ENCODE measurements at regions not wholly inside any gene's neighbourhood (a gene's known extent, or its start where the extent isn't known, plus 50 kb on each side); places are given as distances from the start of the nearest gene placed in this dataset.

- Histone ChIP-seq H3K27ac (ENCODE audit: low read length) (no peak overlapping the region), H3K4me1 (ENCODE audit: control insufficient read depth, insufficient read depth, low read length) (no peaks in the 10 kb centered on the region), H3K4me3 (ENCODE audit: low read length) (no peak overlapping the region), H3K27me3 (ENCODE audit: control insufficient read depth, insufficient read depth, low read length) (no peaks in the 10 kb centered on the region), H3K9me3 (replicated peaks; ENCODE audit: control insufficient read depth, low read depth, low read length) (no peaks in the 10 kb centered on the region), H3K36me3 (ENCODE audit: control insufficient read depth, insufficient read depth, low read length) (no peaks in the 10 kb centered on the region)
- WGBS (ENCODE audit: insufficient coverage): no CpG with 5 or more reads among the region's 7 CpGs
- no peak for DNase-seq
Measured at GRCh38 chr6:119526561-119527230, 177.1 kb upstream of the MAN1A1 start.

GRCh38 chr6:119524410-119524809 lies 174.8 kb upstream of the MAN1A1 start:
- Histone ChIP-seq H3K36me3 (ENCODE audit: control insufficient read depth, insufficient read depth, low read length) (no peaks in the 10 kb centered on the region), H3K27me3 (ENCODE audit: control insufficient read depth, insufficient read depth, low read length) (no peaks in the 10 kb centered on the region), H3K4me1 (ENCODE audit: control insufficient read depth, insufficient read depth, low read length) (no peaks in the 10 kb centered on the region), H3K9me3 (replicated peaks; ENCODE audit: control insufficient read depth, low read depth, low read length) (no peaks in the 10 kb centered on the region), H3K4me3 (ENCODE audit: low read length) (no peak overlapping the region), H3K27ac (ENCODE audit: low read length) (no peak overlapping the region)
- DNase-seq: no peak
- no CpG with 5 or more reads among the region's 1 CpG for WGBS (ENCODE audit: insufficient coverage)

- WGBS (ENCODE audit: insufficient coverage): no CpG with 5 or more reads among the region's 1 CpG
- Histone ChIP-seq H3K4me1 (ENCODE audit: control insufficient read depth, insufficient read depth, low read length) (no peaks in the 10 kb centered on the region), H3K9me3 (replicated peaks; ENCODE audit: control insufficient read depth, low read depth, low read length) (no peaks in the 10 kb centered on the region), H3K27me3 (ENCODE audit: control insufficient read depth, insufficient read depth, low read length) (no peaks in the 10 kb centered on the region), H3K27ac (ENCODE audit: low read length) (no peak overlapping the region), H3K4me3 (ENCODE audit: low read length) (no peak overlapping the region), H3K36me3 (ENCODE audit: control insufficient read depth, insufficient read depth, low read length) (no peaks in the 10 kb centered on the region)
- no peak for DNase-seq
Measured at GRCh38 chr6:119523556-119523955, 174.0 kb upstream of the MAN1A1 start.

- Histone ChIP-seq H3K27me3 (ENCODE audit: control insufficient read depth, insufficient read depth, low read length) (no peaks in the 10 kb centered on the region), H3K4me3 (ENCODE audit: low read length) (no peak overlapping the region), H3K9me3 (replicated peaks; ENCODE audit: control insufficient read depth, low read depth, low read length) (no peaks in the 10 kb centered on the region), H3K36me3 (ENCODE audit: control insufficient read depth, insufficient read depth, low read length) (no peaks in the 10 kb centered on the region), H3K27ac (ENCODE audit: low read length) (no peak overlapping the region), H3K4me1 (ENCODE audit: control insufficient read depth, insufficient read depth, low read length) (no peaks in the 10 kb centered on the region)
- no peak for DNase-seq
- no CpG with 5 or more reads among the region's 1 CpG for WGBS (ENCODE audit: insufficient coverage)
Measured at GRCh38 chr6:119521251-119521650, 171.7 kb upstream of the MAN1A1 start.

GRCh38 chr6:119517428-119517827 lies 167.9 kb upstream of the MAN1A1 start:
- H3K27me3 ChIP-seq (ENCODE audit: control insufficient read depth, insufficient read depth, low read length): no peaks in the 10 kb centered on the region
- H3K27ac ChIP-seq (ENCODE audit: low read length): no peak overlapping the region
- H3K4me3 ChIP-seq (ENCODE audit: low read length): no peak overlapping the region
- H3K36me3 ChIP-seq (ENCODE audit: control insufficient read depth, insufficient read depth, low read length): no peaks in the 10 kb centered on the region
- no peaks in the 10 kb centered on the region for H3K9me3 ChIP-seq (replicated peaks; ENCODE audit: control insufficient read depth, low read depth, low read length)
- no peak for DNase-seq
- H3K4me1 ChIP-seq (ENCODE audit: control insufficient read depth, insufficient read depth, low read length): no peaks in the 10 kb centered on the region

- H3K27me3 ChIP-seq (ENCODE audit: control insufficient read depth, insufficient read depth, low read length): no peaks in the 10 kb centered on the region
- WGBS (ENCODE audit: insufficient coverage): 14% methylated on average over 2 of the region's 2 CpGs
- no peaks in the 10 kb centered on the region for H3K36me3 ChIP-seq (ENCODE audit: control insufficient read depth, insufficient read depth, low read length)
- H3K4me1 ChIP-seq (ENCODE audit: control insufficient read depth, insufficient read depth, low read length): no peaks in the 10 kb centered on the region
- DNase-seq: peak; percentile 43
- H3K27ac ChIP-seq (ENCODE audit: low read length): no peak overlapping the region
- no peak overlapping the region for H3K4me3 ChIP-seq (ENCODE audit: low read length)
- H3K9me3 ChIP-seq (replicated peaks; ENCODE audit: control insufficient read depth, low read depth, low read length): no peaks in the 10 kb centered on the region
Measured at GRCh38 chr6:119514345-119514744, 164.8 kb upstream of the MAN1A1 start.

GRCh38 chr6:119511024-119511423 lies 161.5 kb upstream of the MAN1A1 start:
- DNase-seq: no peak
- Histone ChIP-seq H3K27ac (ENCODE audit: low read length) (no peak overlapping the region), H3K4me3 (ENCODE audit: low read length) (no peak overlapping the region), H3K36me3 (ENCODE audit: control insufficient read depth, insufficient read depth, low read length) (no peaks in the 10 kb centered on the region), H3K27me3 (ENCODE audit: control insufficient read depth, insufficient read depth, low read length) (no peaks in the 10 kb centered on the region), H3K9me3 (replicated peaks; ENCODE audit: control insufficient read depth, low read depth, low read length) (no peaks in the 10 kb centered on the region), H3K4me1 (ENCODE audit: control insufficient read depth, insufficient read depth, low read length) (no peaks in the 10 kb centered on the region)
- no CpG with 5 or more reads among the region's 3 CpGs for WGBS (ENCODE audit: insufficient coverage)

- H3K4me1 ChIP-seq (ENCODE audit: control insufficient read depth, insufficient read depth, low read length): no peaks in the 10 kb centered on the region
- no peak overlapping the region for H3K4me3 ChIP-seq (ENCODE audit: low read length)
- no peaks in the 10 kb centered on the region for H3K36me3 ChIP-seq (ENCODE audit: control insufficient read depth, insufficient read depth, low read length)
- WGBS (ENCODE audit: insufficient coverage): 100% methylated on average over 1 of the region's 2 CpGs
- no peaks in the 10 kb centered on the region for H3K27me3 ChIP-seq (ENCODE audit: control insufficient read depth, insufficient read depth, low read length)
- H3K27ac ChIP-seq (ENCODE audit: low read length): no peak overlapping the region
- H3K9me3 ChIP-seq (replicated peaks; ENCODE audit: control insufficient read depth, low read depth, low read length): no peaks in the 10 kb centered on the region
- DNase-seq: no peak
Measured at GRCh38 chr6:119510246-119510645, 160.7 kb upstream of the MAN1A1 start.

GRCh38 chr6:119506631-119507174 lies 157.1 kb upstream of the MAN1A1 start:
- no peak for DNase-seq
- H3K4me1 ChIP-seq (ENCODE audit: control insufficient read depth, insufficient read depth, low read length): no peaks in the 10 kb centered on the region
- no peak overlapping the region for H3K27ac ChIP-seq (ENCODE audit: low read length)

GRCh38 chr6:119501798-119502483 lies 152.4 kb upstream of the MAN1A1 start:
- no peak overlapping the region for H3K4me3 ChIP-seq (ENCODE audit: low read length)
- no peaks in the 10 kb centered on the region for H3K4me1 ChIP-seq (ENCODE audit: control insufficient read depth, insufficient read depth, low read length)
- no peaks in the 10 kb centered on the region for H3K36me3 ChIP-seq (ENCODE audit: control insufficient read depth, insufficient read depth, low read length)
- no peaks in the 10 kb centered on the region for H3K9me3 ChIP-seq (replicated peaks; ENCODE audit: control insufficient read depth, low read depth, low read length)
- DNase-seq: peak; percentile 26
- H3K27me3 ChIP-seq (ENCODE audit: control insufficient read depth, insufficient read depth, low read length): no peaks in the 10 kb centered on the region
- no peak overlapping the region for H3K27ac ChIP-seq (ENCODE audit: low read length)
- 100% methylated on average over 1 of the region's 4 CpGs for WGBS (ENCODE audit: insufficient coverage)

More at GRCh38 chr6:119506631-119507174, 157.1 kb upstream of the MAN1A1 start:
- H3K9me3 ChIP-seq (replicated peaks; ENCODE audit: control insufficient read depth, low read depth, low read length): no peaks in the 10 kb centered on the region
- H3K36me3 ChIP-seq (ENCODE audit: control insufficient read depth, insufficient read depth, low read length): no peaks in the 10 kb centered on the region
- no peak overlapping the region for H3K4me3 ChIP-seq (ENCODE audit: low read length)
- H3K27me3 ChIP-seq (ENCODE audit: control insufficient read depth, insufficient read depth, low read length): no peaks in the 10 kb centered on the region
